PC-9 (cell line): ENCODE measurements at regions not wholly inside any gene's neighbourhood (a gene's known extent, or its start where the extent isn't known, plus 50 kb on each side); places are given as distances from the start of the nearest gene placed in this dataset.

Source experiments
- BruUV-seq: library from RNA; stranded (reverse); fragments of 400-500 nt; replicated peaks from 2 replicates; lab custom pipeline; 2021; lab: Mats Ljungman, UMichigan
- CTCF ChIA-PET: fragments of 300-600 bp; sonication (Branson Sonifier 250); formaldehyde crosslinking; loops from one replicate; lab custom pipeline; 2022; ENCODE audit warnings: antibody characterized with exemption; lab: Charles Lee
- POLR2A ChIA-PET: fragments of 300-600 bp; sonication (Branson Sonifier 250); formaldehyde crosslinking; loops from one replicate; lab custom pipeline; 2022; ENCODE audit warnings: antibody characterized with exemption; ENCODE audit not compliant: unreplicated experiment; lab: Charles Lee
- DNase-seq, 2 experiments: peaks; one replicate each; pipeline versions ENCODE4 v3.0.0 to v3.0.0-alpha.2; 2015 to 2022; ENCODE audit warnings: mixed read lengths in 1 of 2
- H2AFZ ChIP-seq: fragments of 200-600 bp; sonication (generic); 2 replicates; pipeline ENCODE4 v1.8.1; 2017; ENCODE audit warnings: antibody characterized with exemption
- H3F3A ChIP-seq: fragments of 200-600 bp; sonication (generic); 2 replicates; pipeline ENCODE4 v1.8.1; 2017; ENCODE audit warnings: antibody characterized with exemption, mild to moderate bottlenecking, low read depth; ENCODE audit not compliant: insufficient read depth
- H3K27ac ChIP-seq: fragments of 200-600 bp; sonication (generic); 2 replicates; pipeline ENCODE4 v1.6.1; 2016; ENCODE audit warnings: mixed run types
- H3K27me3 ChIP-seq: fragments of 200-600 bp; sonication (generic); 2 replicates; pipeline ENCODE4 v1.6.1; 2016; ENCODE audit warnings: low read depth, mixed run types; ENCODE audit not compliant: insufficient read depth
- H3K36me3 ChIP-seq: fragments of 200-600 bp; sonication (generic); 2 replicates; pipeline ENCODE4 v1.6.1; 2016; ENCODE audit warnings: low read depth, mixed run types
- H3K4me1 ChIP-seq: fragments of 200-600 bp; sonication (generic); replicated peaks from 2 replicates; pipeline ENCODE4 v1.6.1; 2016; ENCODE audit warnings: mixed run types; ENCODE audit not compliant: insufficient read depth
- H3K4me2 ChIP-seq: fragments of 200-600 bp; sonication (generic); 2 replicates; pipeline ENCODE4 v1.6.1; 2017; ENCODE audit warnings: mixed run types
- H3K4me3 ChIP-seq: fragments of 200-600 bp; sonication (generic); 2 replicates; pipeline ENCODE4 v1.6.1; 2016; ENCODE audit warnings: mixed run types
- H3K79me2 ChIP-seq: fragments of 200-600 bp; sonication (generic); 2 replicates; pipeline ENCODE4 v1.6.1; 2017; ENCODE audit warnings: low read depth, mixed run types
- H3K9me2 ChIP-seq: fragments of 200-600 bp; sonication (generic); 2 replicates; pipeline ENCODE4 v1.8.1; 2017; ENCODE audit warnings: mild to moderate bottlenecking; ENCODE audit not compliant: insufficient read depth
- H3K9me3 ChIP-seq: fragments of 200-600 bp; sonication (generic); 2 replicates; pipeline ENCODE4 v1.8.1; 2016; ENCODE audit warnings: low read depth; ENCODE audit not compliant: insufficient read depth
- H4K20me1 ChIP-seq: fragments of 200-600 bp; sonication (generic); 2 replicates; pipeline ENCODE4 v1.8.1; 2017; ENCODE audit not compliant: insufficient read depth
- CTCF ChIP-seq: fragments of 200-600 bp; sonication (generic); conservative IDR thresholded peaks from 2 replicates; pipeline ENCODE4 v1.6.1; 2017; ENCODE audit warnings: mixed run types, antibody characterized with exemption, mild to moderate bottlenecking, moderate library complexity
- EZH2 ChIP-seq: fragments of 200-600 bp; sonication (generic); IDR thresholded peaks from 2 replicates; pipeline ENCODE4 v1.8.0; 2017; ENCODE audit warnings: antibody characterized with exemption, low read depth
- intact Hi-C: fragments of 100-400 bp; cut with micrococcal nuclease; formaldehyde crosslinking; loops from one replicate; pipeline ENCODE4 v1.10.0; 2022; ENCODE audit not compliant: unreplicated experiment

- Histone ChIP-seq H3K4me2 (no peak overlapping the region), H3K27me3 (no peaks in the 10 kb centered on the region), H3F3A (no peaks in the 10 kb centered on the region), H3K27ac (no peak overlapping the region), H3K9me2 (no peaks in the 10 kb centered on the region), H4K20me1 (no peaks in the 10 kb centered on the region), H3K36me3 (no peaks in the 10 kb centered on the region), H3K9me3 (no peaks in the 10 kb centered on the region), H3K4me1 (no peaks in the 10 kb centered on the region), H2AFZ (no peak overlapping the region), H3K79me2 (no peaks in the 10 kb centered on the region), H3K4me3 (no peak overlapping the region)
- intact Hi-C loops, result no loop called here
- no peak for DNase-seq
- ChIA-PET CTCF (no interaction called here), POLR2A (no interaction called here)
- no TSS peak for BruUV-seq
- TF ChIP-seq EZH2 (no peak), CTCF (no peak)
These were observed 478.4 kb upstream of the ADGRL3 start for GRCh38 chr4:60721685-60722084.

GRCh38 chr4:60723796-60724195 lies 476.3 kb upstream of the ADGRL3 start:
- H3K9me3 ChIP-seq, result no peaks in the 10 kb centered on the region
- no peak overlapping the region for H2AFZ ChIP-seq
- no peak overlapping the region for H3K4me2 ChIP-seq
- no peaks in the 10 kb centered on the region for H3K79me2 ChIP-seq
- H3F3A ChIP-seq, result no peaks in the 10 kb centered on the region
- no peaks in the 10 kb centered on the region for H3K36me3 ChIP-seq
- ChIA-PET CTCF (no interaction called here), POLR2A (no interaction called here)
- H4K20me1 ChIP-seq, result no peaks in the 10 kb centered on the region
- no peak for TF ChIP-seq CTCF
- TF ChIP-seq EZH2, result no peak
- no peak for DNase-seq
- no peak overlapping the region for H3K27ac ChIP-seq
- no peak overlapping the region for H3K4me3 ChIP-seq
- no TSS peak for BruUV-seq
- H3K27me3 ChIP-seq, result no peaks in the 10 kb centered on the region
- H3K9me2 ChIP-seq, result no peaks in the 10 kb centered on the region
- intact Hi-C loops, result no loop called here
- no peaks in the 10 kb centered on the region for H3K4me1 ChIP-seq

GRCh38 chr4:60724623-60725022 lies 475.5 kb upstream of the ADGRL3 start:
- intact Hi-C loops, result no loop called here
- no peaks in the 10 kb centered on the region for H3K36me3 ChIP-seq
- H2AFZ ChIP-seq, result no peak overlapping the region
- H3K79me2 ChIP-seq, result no peaks in the 10 kb centered on the region
- H3F3A ChIP-seq, result no peaks in the 10 kb centered on the region
- ChIA-PET POLR2A (no interaction called here), CTCF (no interaction called here)
- TF ChIP-seq CTCF, result no peak
- TF ChIP-seq EZH2, result no peak
- no peaks in the 10 kb centered on the region for H3K9me2 ChIP-seq
- no peak overlapping the region for H3K4me3 ChIP-seq
- DNase-seq, result peak; percentile 23 to 46
- no peak overlapping the region for H3K27ac ChIP-seq
- no peaks in the 10 kb centered on the region for H3K9me3 ChIP-seq
- H3K4me2 ChIP-seq, result no peak overlapping the region
- H3K4me1 ChIP-seq, result no peaks in the 10 kb centered on the region
- H4K20me1 ChIP-seq, result no peaks in the 10 kb centered on the region
- BruUV-seq, result no TSS peak
- no peaks in the 10 kb centered on the region for H3K27me3 ChIP-seq
